ENCODE measurements at regions not wholly inside any gene's neighbourhood (a gene's known extent, or its start where the extent isn't known, plus 50 kb on each side); places are given as distances from the start of the nearest gene placed in this dataset.
"Not testable (repeated sequence)": the region's sequence is repeated elsewhere in the genome, so short reads cannot be mapped to it uniquely, and the experiment has no call there.

DNA sequence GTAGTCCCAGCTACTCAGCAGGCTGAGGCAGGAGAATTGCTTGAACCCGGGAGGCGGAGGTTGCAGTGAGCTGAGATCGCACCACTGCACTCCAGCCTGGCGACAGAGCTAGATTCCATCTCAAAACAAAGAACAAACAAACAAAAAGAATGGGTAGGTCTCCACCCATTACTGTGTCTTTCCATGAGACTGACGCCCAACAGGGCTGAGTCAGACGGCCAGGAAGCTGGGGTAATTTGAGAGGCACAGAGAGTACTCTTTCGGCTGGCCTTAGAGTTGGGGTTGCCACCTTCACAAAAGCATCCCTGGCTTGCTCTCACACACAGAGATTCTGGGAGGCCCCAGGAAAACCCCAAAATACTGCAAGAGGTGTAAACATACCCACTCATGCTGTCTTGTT is 72.0 kb upstream of the DHRSX start:
- no peak for DNase-seq (ENCODE audit: low spot score)

DNA sequence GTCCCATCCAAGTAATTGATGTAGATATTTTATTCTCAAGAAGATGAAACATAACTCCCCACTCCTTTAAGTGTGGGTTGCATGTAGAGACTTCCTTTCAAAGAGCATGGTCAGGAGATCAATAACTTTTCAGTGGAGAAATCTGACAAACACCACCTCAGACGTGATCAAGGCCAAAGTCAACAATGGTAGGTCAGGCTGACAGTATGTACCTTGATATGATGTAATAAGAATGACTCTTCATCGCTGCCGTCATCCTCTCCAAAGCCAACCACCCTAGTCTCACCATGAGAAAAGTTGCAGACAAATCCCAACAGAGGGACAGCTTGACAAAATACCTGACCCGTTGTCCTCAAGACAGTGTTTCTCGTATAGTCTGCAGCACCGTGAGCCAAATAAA is 67.3 kb upstream of the DHRSX start:
- DNase-seq (ENCODE audit: low spot score), result no peak

DNA sequence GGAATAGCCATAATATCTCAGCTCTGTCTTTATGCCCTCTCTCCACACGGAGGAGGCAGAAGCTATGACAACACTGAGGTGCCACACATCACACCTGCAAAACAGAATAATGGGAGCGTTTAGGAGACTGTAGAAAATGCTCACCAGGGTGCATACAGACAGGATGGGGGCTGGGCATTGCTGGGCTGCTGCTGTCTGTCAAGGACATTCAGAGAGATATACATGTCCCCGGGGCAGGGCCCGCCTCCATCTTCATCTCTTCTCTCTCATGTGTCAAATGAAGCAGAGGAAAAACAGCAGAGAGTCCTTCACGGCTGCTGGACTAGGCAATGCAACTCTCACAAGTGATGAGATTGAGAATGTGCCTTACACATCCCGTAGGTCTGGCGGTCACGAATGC is 65.3 kb upstream of the DHRSX start:
- DNase-seq (ENCODE audit: low spot score), result no peak

DNA sequence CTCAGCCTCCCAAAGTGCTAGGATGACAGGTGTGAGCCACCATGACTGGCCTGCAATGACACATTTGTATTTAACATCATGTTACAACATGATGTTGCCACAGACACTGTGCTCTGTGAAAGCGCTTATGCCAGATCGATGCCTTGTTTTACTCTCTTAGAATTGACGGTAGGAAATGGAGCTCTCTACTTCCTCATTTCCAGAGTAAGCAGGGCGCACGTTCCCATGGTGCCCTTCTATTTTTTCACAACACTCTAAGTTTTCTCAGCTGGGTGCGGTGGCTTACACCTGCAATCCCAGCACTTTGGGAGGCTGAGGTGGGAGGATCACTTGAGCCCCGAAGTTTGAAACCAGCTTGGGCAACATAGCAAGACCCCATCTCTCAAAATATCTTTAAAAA is 60.7 kb upstream of the DHRSX start:
- DNase-seq (ENCODE audit: low spot score), result no peak

DNA sequence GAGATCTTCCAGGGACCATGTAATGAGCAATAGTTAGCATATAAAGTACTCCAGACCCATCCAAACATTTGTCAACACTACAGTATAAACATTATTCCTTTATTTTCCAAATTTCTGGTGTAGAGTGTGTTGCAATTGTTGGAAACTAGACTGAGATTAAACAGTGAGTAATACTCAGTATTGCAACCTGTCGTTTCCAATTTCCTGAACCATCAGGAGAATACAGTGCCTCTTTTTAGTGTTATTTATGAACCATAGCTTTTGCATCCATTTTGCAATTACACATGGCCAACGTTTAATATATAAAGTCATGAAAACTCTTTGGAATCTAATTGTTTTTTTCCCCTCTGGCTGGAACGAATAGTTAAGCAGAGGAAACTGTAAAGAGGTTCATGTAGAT is 58.3 kb upstream of the DHRSX start:
- no peak for DNase-seq (ENCODE audit: low spot score)

DNA sequence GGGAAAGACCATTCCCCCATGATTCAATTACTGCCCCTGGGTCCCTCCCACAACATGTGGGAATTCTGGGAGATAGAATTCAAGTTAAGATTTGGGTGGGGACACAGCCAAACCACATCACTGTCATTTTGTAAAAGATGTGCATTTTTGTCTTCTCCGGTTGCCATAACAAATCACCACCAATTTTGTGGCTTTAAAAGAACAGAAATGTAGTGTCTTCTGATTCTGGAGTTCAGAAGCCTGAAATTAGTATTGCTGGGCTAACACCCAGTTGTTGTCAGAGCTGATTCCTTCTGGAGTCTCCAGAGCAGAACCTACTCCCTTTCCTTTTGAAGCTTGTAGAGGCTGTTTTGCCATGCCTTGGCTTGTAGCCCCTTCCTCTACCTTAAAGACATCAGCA is 54.1 kb upstream of the DHRSX start:
- no peak for DNase-seq (ENCODE audit: low spot score)

DNA sequence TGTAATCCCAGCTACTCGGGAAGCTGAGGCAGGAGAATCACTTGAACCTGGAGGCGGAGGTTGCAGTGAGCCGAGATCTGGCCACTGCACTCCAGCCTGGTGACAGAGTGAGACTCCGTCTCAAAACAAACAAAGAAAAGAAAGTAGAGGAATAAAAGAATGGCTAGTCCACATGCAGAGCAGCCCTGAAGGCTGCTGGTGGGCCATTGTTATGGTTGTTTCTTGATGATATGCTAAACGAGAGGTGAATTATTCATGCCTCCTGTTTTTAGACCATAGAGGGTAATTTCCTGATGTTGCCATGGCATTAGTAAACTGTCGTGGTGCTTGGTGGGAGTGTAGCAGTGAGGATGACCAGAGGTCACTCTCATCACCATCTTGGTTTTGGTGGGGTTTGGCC is 53.3 kb upstream of the DHRSX start:
- not testable (repeated sequence) for DNase-seq (ENCODE audit: low spot score)

DNA sequence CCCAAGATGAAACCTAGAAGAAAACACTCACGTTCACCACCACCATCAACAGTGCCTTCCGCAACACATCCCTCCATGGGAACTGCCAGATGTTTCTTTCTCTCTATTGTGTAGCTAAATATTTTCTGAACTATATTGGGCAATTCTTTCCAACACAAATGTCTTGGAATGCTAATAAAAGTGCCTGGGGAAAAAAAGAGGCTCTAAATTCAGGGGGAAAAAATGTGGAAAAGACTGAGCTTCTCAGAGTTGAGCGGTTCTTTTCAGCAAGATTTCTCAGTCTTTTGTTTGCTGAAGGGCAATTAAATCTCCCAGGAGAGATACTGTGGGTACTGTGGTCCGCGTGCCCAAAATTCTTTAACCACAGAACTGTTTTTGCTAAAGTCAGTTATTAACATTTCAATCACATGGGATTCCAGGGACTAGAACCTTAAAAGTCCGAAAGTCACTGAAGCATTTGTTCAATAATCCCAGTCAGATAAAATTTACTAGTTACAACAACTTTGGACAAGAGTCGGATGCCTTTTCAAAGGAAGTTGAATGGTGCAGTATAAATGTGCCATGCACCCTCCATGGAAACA is 51.9 kb upstream of the DHRSX start:
- no peak for DNase-seq (ENCODE audit: low spot score)

DNA sequence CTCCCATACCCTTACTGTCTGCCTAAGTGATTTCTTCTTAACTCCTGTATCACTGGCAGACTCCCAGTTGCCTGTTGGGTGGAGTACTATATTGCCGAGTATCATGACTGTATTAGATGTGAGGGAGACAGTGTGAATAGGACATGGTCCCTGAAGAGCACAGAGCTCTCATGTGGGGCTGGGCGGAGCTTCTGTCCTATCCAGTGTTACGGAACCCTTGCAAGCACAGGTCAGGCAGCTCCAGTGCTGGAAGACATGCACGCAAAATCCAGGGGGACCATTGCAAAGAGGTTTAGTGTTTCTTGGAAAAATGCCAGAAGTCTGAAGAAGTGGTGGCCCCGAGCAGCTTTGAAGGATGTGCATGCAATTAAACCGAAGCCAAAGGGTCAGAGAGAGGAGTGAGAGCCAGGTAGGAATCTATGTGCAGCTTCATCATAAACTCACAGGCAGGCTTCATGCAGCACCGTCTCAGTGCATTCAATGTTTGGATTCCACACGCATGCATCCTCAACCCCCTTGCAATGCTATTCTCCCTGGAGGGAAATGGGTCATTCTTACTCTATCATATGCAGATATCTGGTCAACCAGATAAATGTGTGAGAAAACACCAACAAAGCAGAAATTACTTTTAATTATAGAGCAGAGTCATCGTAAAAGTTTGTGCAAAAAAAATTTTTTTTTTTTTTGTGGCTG is 49.7 kb upstream of the DHRSX start:
- no peak for DNase-seq (ENCODE audit: low spot score)
